ENCODE measurements at regions not wholly inside any gene's neighbourhood (a gene's known extent, or its start where the extent isn't known, plus 50 kb on each side); places are given as distances from the start of the nearest gene placed in this dataset.

- in situ Hi-C loops (cut with MboI; ENCODE audit: low sequenced_read_pairs), result no loop called here
Measured at GRCh38 chr6:138004430-138005287, 102.6 kb downstream of the PERP start.

- in situ Hi-C loops (cut with MboI; ENCODE audit: low sequenced_read_pairs), result no loop called here
Measured at GRCh38 chr6:138005846-138006245, 101.4 kb downstream of the PERP start.

GRCh38 chr6:138007014-138007472, 100.2 kb downstream of the PERP start:
- in situ Hi-C loops (cut with MboI; ENCODE audit: low sequenced_read_pairs), result no loop called here

GRCh38 chr6:138008791-138009190, 98.4 kb downstream of the PERP start:
- in situ Hi-C loops (cut with MboI; ENCODE audit: low sequenced_read_pairs), result no loop called here

- in situ Hi-C loops (cut with MboI; ENCODE audit: low sequenced_read_pairs), result no loop called here
Measured at GRCh38 chr6:138011413-138011812, 95.8 kb downstream of the PERP start.

GRCh38 chr6:138012682-138013081, 94.5 kb downstream of the PERP start:
- in situ Hi-C loops (cut with MboI; ENCODE audit: low sequenced_read_pairs), result no loop called here

- in situ Hi-C loops (cut with MboI; ENCODE audit: low sequenced_read_pairs), result no loop called here
Measured at GRCh38 chr6:138013959-138014358, 93.3 kb downstream of the PERP start.

GRCh38 chr6:138017166-138017757, 90.0 kb downstream of the PERP start:
- in situ Hi-C loops (cut with MboI; ENCODE audit: low sequenced_read_pairs), result no loop called here

GRCh38 chr6:138018297-138018696, 88.9 kb downstream of the PERP start:
- in situ Hi-C loops (cut with MboI; ENCODE audit: low sequenced_read_pairs), result no loop called here

- in situ Hi-C loops (cut with MboI; ENCODE audit: low sequenced_read_pairs), result no loop called here
Measured at GRCh38 chr6:138025528-138025978, 81.7 kb downstream of the PERP start.

- in situ Hi-C loops (cut with MboI; ENCODE audit: low sequenced_read_pairs), result no loop called here
Measured at GRCh38 chr6:138026342-138026741, 80.9 kb downstream of the PERP start.

GRCh38 chr6:138028893-138029292, 78.3 kb downstream of the PERP start:
- in situ Hi-C loops (cut with MboI; ENCODE audit: low sequenced_read_pairs), result no loop called here

- in situ Hi-C loops (cut with MboI; ENCODE audit: low sequenced_read_pairs), result no loop called here
Measured at GRCh38 chr6:138030872-138031271, 76.3 kb downstream of the PERP start.

GRCh38 chr6:138031417-138031816, 75.8 kb downstream of the PERP start:
- in situ Hi-C loops (cut with MboI; ENCODE audit: low sequenced_read_pairs), result no loop called here

GRCh38 chr6:138031850-138032249, 75.4 kb downstream of the PERP start:
- in situ Hi-C loops (cut with MboI; ENCODE audit: low sequenced_read_pairs), result no loop called here

- in situ Hi-C loops (cut with MboI; ENCODE audit: low sequenced_read_pairs), result no loop called here
Measured at GRCh38 chr6:138032571-138032970, 74.6 kb downstream of the PERP start.

GRCh38 chr6:138034229-138034628, 73.0 kb downstream of the PERP start:
- in situ Hi-C loops (cut with MboI; ENCODE audit: low sequenced_read_pairs), result no loop called here

GRCh38 chr6:138035070-138035469, 72.1 kb downstream of the PERP start:
- in situ Hi-C loops (cut with MboI; ENCODE audit: low sequenced_read_pairs), result no loop called here

- in situ Hi-C loops (cut with MboI; ENCODE audit: low sequenced_read_pairs), result no loop called here
Measured at GRCh38 chr6:138036111-138036510, 71.1 kb downstream of the PERP start.

- in situ Hi-C loops (cut with MboI; ENCODE audit: low sequenced_read_pairs), result no loop called here
Measured at GRCh38 chr6:138037009-138037504, 70.2 kb downstream of the PERP start.

GRCh38 chr6:138038142-138038870, 68.9 kb downstream of the PERP start:
- in situ Hi-C loops (cut with MboI; ENCODE audit: low sequenced_read_pairs), result no loop called here
